Lower lobe of right lung (tissue), 2 donors: ENCODE measurements at regions not wholly inside any gene's neighbourhood (a gene's known extent, or its start where the extent isn't known, plus 50 kb on each side); places are given as distances from the start of the nearest gene placed in this dataset.
A peak's percentile ranks its signal among the peaks of the same experiment; 100 is the strongest.

Experiments
- ATAC-seq, 2 donors: fragments of 200-7000 bp; cut with Tn5 transposase; one replicate each; pipeline ENCODE4 v1.9.1; 2020 to 2022; ENCODE audit warnings: mild to moderate bottlenecking in 2 of 2, moderate library complexity in 2 of 2
- DNase-seq: peaks from one replicate; pipeline ENCODE4 v3.0.0-alpha.2; 2020
- H3K27ac ChIP-seq: fragments of 200-600 bp; one replicate; pipeline ENCODE4 v1.8.0; 2022
- H3K27me3 ChIP-seq: fragments of 200-600 bp; one replicate; pipeline ENCODE4 v1.8.0; 2022; ENCODE audit warnings: low read depth
- H3K36me3 ChIP-seq: fragments of 200-600 bp; one replicate; pipeline ENCODE4 v1.8.0; 2022; ENCODE audit warnings: mild to moderate bottlenecking
- H3K4me1 ChIP-seq: fragments of 200-600 bp; one replicate; pipeline ENCODE4 v1.8.0; 2022
- H3K4me3 ChIP-seq: fragments of 200-600 bp; one replicate; pipeline ENCODE4 v1.8.0; 2022; ENCODE audit warnings: mild to moderate bottlenecking
- H3K9me3 ChIP-seq: fragments of 200-600 bp; one replicate; pipeline ENCODE4 v1.8.0; 2022
- CTCF ChIP-seq: fragments of 200-600 bp; IDR thresholded peaks from one replicate; pipeline ENCODE4 v1.8.0; 2022; ENCODE audit warnings: antibody characterized with exemption, mild to moderate bottlenecking
- intact Hi-C: fragments of 100-400 bp; cut with DNase I; formaldehyde crosslinking; loops from one replicate; pipeline ENCODE4 v1.11.0; 2022
- donor health status: DM: no; HTN: yes; CAD: no; lungs with severe emphysema.

- DNase-seq (no peak), ATAC-seq (no peak)
- Histone ChIP-seq H3K27ac (no peak overlapping the region), H3K4me3 (no peak overlapping the region), H3K9me3 (no peaks in the 10 kb centered on the region), H3K36me3 (no peaks in the 10 kb centered on the region), H3K4me1 (peaks cover 23% of the 10 kb centered on the region), H3K27me3 (no peaks in the 10 kb centered on the region)
- intact Hi-C loops, result loop anchor here (10.0 kb wide), 1 partner anchor 88 kb away; no protein-coding TSS in a partner anchor
- TF ChIP-seq CTCF, result no peak
Observed at GRCh38 chr1:94332516-94332915, 85.7 kb upstream of the ABCD3 start.

- Histone ChIP-seq H3K4me3 (no peak overlapping the region), H3K36me3 (no peaks in the 10 kb centered on the region), H3K27ac (peak overlapping the region; percentile 34), H3K9me3 (no peaks in the 10 kb centered on the region), H3K4me1 (peaks cover 39% of the 10 kb centered on the region), H3K27me3 (no peaks in the 10 kb centered on the region)
- DNase-seq (no peak), ATAC-seq (peak in 1 of 2 donors; percentile 38)
- peak; percentile 42 for TF ChIP-seq CTCF
- intact Hi-C loops, result loop anchor here (10.0 kb wide), 1 partner anchor 85 kb away; no protein-coding TSS in a partner anchor
Observed at GRCh38 chr1:94329986-94330385, 88.2 kb upstream of the ABCD3 start.

GRCh38 chr1:94329276-94329675 lies 88.9 kb upstream of the ABCD3 start:
- H3K27ac ChIP-seq, result no peak overlapping the region
- intact Hi-C loops, result no loop called here

DNA sequence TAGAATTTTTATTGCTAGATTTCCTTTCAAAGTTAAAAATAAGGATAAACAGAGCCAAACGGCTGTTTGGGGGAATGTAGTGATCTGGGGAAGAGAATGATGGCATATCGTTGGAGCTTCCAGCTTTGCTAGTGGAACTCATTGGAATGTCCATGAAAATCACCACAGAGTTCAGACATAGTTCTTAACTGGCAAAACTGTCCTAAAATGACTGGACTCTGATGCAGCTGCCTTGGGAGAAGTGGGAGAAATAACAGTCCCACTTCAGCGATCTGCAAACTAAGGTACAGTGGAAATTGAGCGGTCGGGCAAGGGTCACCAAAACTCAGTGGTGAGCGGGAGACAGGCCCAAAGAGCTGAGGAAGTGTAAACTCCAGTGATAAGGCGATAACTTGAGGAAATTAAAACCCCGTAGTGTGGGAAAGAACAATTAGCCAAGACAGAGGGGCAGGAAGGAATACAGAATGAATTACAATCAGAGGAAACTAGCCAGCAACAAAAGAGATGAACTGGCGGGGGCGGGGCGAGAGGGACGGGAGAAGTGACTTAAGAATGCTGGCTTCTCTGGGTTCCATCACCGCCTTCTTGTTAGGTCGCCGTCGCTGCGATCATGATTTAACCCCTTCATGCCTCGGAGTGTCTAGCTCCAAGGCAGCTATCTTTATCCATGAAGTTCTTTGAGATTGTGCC lies 89.8 kb upstream of the ARHGAP29 start:
- Histone ChIP-seq H3K27me3 (no peaks in the 10 kb centered on the region), H3K27ac (peak overlapping the region; percentile 57), H3K9me3 (no peaks in the 10 kb centered on the region), H3K4me3 (no peak overlapping the region), H3K36me3 (no peaks in the 10 kb centered on the region), H3K4me1 (peaks cover 30% of the 10 kb centered on the region)
- ATAC-seq (peak in 1 of 2 donors; percentile 8), DNase-seq (peak; percentile 52)
- no peak for TF ChIP-seq CTCF
- intact Hi-C loops, result no loop called here

More at GRCh38 chr1:94329276-94329675, 88.9 kb upstream of the ABCD3 start:
- Histone ChIP-seq H3K9me3 (no peaks in the 10 kb centered on the region), H3K36me3 (no peaks in the 10 kb centered on the region), H3K4me1 (peaks cover 32% of the 10 kb centered on the region), H3K27me3 (no peaks in the 10 kb centered on the region), H3K4me3 (no peak overlapping the region)
- ATAC-seq (no peak), DNase-seq (no peak)
- no peak for TF ChIP-seq CTCF

GRCh38 chr1:94326329-94326728 lies 88.9 kb upstream of the ARHGAP29 start:
- no peaks in the 10 kb centered on the region for H3K9me3 ChIP-seq
- H3K27ac ChIP-seq, result no peak overlapping the region
- intact Hi-C loops, result no loop called here
- no peak for DNase-seq
- TF ChIP-seq CTCF, result no peak
- H3K36me3 ChIP-seq, result no peaks in the 10 kb centered on the region
- ATAC-seq, result no peak
- H3K27me3 ChIP-seq, result no peaks in the 10 kb centered on the region
- H3K4me1 ChIP-seq, result peaks cover 30% of the 10 kb centered on the region
- H3K4me3 ChIP-seq, result no peak overlapping the region
